ENCODE measurements at regions not wholly inside any gene's neighbourhood (a gene's known extent, or its start where the extent isn't known, plus 50 kb on each side); places are given as distances from the start of the nearest gene placed in this dataset.
"Not testable (repeated sequence)": the region's sequence is repeated elsewhere in the genome, so short reads cannot be mapped to it uniquely, and the experiment has no call there.

DNA sequence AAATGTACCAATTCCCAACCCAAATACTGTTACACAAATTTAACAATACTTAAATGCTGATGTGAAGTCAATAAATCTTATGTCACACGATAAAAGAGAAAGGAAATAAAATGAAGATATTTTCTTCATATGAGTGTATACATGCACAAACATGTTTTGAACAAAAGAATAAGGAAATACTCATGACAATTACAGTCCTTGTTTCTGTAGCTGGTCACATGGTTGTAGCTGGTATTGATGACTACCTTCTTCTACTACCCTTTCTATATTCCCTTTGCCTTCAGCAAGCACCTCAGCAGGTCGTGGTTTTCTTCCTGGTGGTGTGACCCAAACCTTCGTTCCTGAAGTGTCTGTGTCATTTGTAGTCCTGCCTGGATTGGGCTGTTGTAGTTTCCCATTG is 269.2 kb downstream of the CALCRL start:
- TF ChIP-seq, protein P1, sequence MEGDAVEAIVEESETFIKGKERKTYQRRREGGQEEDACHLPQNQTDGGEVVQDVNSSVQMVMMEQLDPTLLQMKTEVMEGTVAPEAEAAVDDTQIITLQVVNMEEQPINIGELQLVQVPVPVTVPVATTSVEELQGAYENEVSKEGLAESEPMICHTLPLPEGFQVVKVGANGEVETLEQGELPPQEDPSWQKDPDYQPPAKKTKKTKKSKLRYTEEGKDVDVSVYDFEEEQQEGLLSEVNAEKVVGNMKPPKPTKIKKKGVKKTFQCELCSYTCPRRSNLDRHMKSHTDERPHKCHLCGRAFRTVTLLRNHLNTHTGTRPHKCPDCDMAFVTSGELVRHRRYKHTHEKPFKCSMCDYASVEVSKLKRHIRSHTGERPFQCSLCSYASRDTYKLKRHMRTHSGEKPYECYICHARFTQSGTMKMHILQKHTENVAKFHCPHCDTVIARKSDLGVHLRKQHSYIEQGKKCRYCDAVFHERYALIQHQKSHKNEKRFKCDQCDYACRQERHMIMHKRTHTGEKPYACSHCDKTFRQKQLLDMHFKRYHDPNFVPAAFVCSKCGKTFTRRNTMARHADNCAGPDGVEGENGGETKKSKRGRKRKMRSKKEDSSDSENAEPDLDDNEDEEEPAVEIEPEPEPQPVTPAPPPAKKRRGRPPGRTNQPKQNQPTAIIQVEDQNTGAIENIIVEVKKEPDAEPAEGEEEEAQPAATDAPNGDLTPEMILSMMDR (IDR thresholded peaks at IDR 0.05) = not testable (repeated sequence)
- TF ChIP-seq POLR2A (IDR thresholded peaks at IDR 0.05) = not testable (repeated sequence)

Measured in sigmoid colon (tissue), 3 donors.